ENCODE measurements at regions not wholly inside any gene's neighbourhood (a gene's known extent, or its start where the extent isn't known, plus 50 kb on each side); places are given as distances from the start of the nearest gene placed in this dataset.

GRCh38 chr2:236338495-236339184, 74.4 kb upstream of the ASB18 start:
- TF ChIP-seq CTCF (IDR thresholded peaks at IDR 0.05), result no peak
- ATAC-seq (peak; percentile 48 to 61), DNase-seq (peak; percentile 59)
- Histone ChIP-seq H3K4me1 (no peaks in the 10 kb centered on the region), H3K27me3 (ENCODE audit: low read depth) (no peaks in the 10 kb centered on the region), H3K36me3 (no peaks in the 10 kb centered on the region), H3K4me3 (no peak overlapping the region), H3K9me3 (no peaks in the 10 kb centered on the region), H3K27ac (no peak overlapping the region)
- intact Hi-C loops (cut with DNase I), result no loop called here

GRCh38 chr2:236340251-236340650, 76.0 kb upstream of the ASB18 start:
- H3K27ac ChIP-seq, result no peak overlapping the region
- TF ChIP-seq CTCF (IDR thresholded peaks at IDR 0.05), result no peak
- H3K4me3 ChIP-seq, result no peak overlapping the region
- DNase-seq, result no peak
- no peaks in the 10 kb centered on the region for H3K27me3 ChIP-seq (ENCODE audit: low read depth)
- H3K9me3 ChIP-seq, result no peaks in the 10 kb centered on the region
- H3K36me3 ChIP-seq, result no peaks in the 10 kb centered on the region
- intact Hi-C loops (cut with DNase I), result no loop called here
- no peaks in the 10 kb centered on the region for H3K4me1 ChIP-seq
- ATAC-seq, result no peak

GRCh38 chr2:236341067-236341466, 76.9 kb upstream of the ASB18 start:
- no peak overlapping the region for H3K4me3 ChIP-seq
- H3K27ac ChIP-seq, result no peak overlapping the region
- H3K9me3 ChIP-seq, result no peaks in the 10 kb centered on the region
- no peaks in the 10 kb centered on the region for H3K27me3 ChIP-seq (ENCODE audit: low read depth)
- intact Hi-C loops (cut with DNase I), result no loop called here
- ATAC-seq, result no peak
- H3K36me3 ChIP-seq, result no peaks in the 10 kb centered on the region
- TF ChIP-seq CTCF (IDR thresholded peaks at IDR 0.05), result no peak
- H3K4me1 ChIP-seq, result no peaks in the 10 kb centered on the region
- no peak for DNase-seq

GRCh38 chr2:236341721-236342120, 77.5 kb upstream of the ASB18 start:
- DNase-seq (no peak), ATAC-seq (no peak)
- Histone ChIP-seq H3K4me1 (no peaks in the 10 kb centered on the region), H3K9me3 (no peaks in the 10 kb centered on the region), H3K36me3 (no peaks in the 10 kb centered on the region), H3K27me3 (ENCODE audit: low read depth) (no peaks in the 10 kb centered on the region), H3K27ac (no peak overlapping the region), H3K4me3 (no peak overlapping the region)
- intact Hi-C loops (cut with DNase I), result no loop called here
- no peak for TF ChIP-seq CTCF (IDR thresholded peaks at IDR 0.05)

GRCh38 chr2:236342507-236342906, 78.3 kb upstream of the ASB18 start:
- Histone ChIP-seq H3K27ac (no peak overlapping the region), H3K9me3 (no peaks in the 10 kb centered on the region), H3K36me3 (no peaks in the 10 kb centered on the region), H3K4me3 (no peak overlapping the region), H3K4me1 (no peaks in the 10 kb centered on the region), H3K27me3 (ENCODE audit: low read depth) (no peaks in the 10 kb centered on the region)
- TF ChIP-seq CTCF (IDR thresholded peaks at IDR 0.05), result no peak
- intact Hi-C loops (cut with DNase I), result no loop called here
- ATAC-seq, result no peak
- no peak for DNase-seq

Data from lower lobe of right lung (tissue), 2 donors.